Loucy (cell line): ENCODE measurements at regions not wholly inside any gene's neighbourhood (a gene's known extent, or its start where the extent isn't known, plus 50 kb on each side); places are given as distances from the start of the nearest gene placed in this dataset.

Experiments used
- EZH2phosphoT487 ChIP-seq: fragments of 200-600 bp; IDR thresholded peaks from 2 replicates; pipeline ENCODE4 v1.6.1; 2018; ENCODE audit warnings: antibody characterized with exemption, mild to moderate bottlenecking, moderate library complexity, borderline replicate concordance
- TF ChIP-seq, protein P1 (sequence below): fragments of 200-600 bp; sonication (generic); conservative IDR thresholded peaks from 2 replicates; pipeline ENCODE4 v1.5.1; 2014; ENCODE audit warnings: mild to moderate bottlenecking, antibody characterized with exemption, low read length

GRCh38 chr6:88359530-88360202, 193.5 kb upstream of the CNR1 start:
- TF ChIP-seq, protein P1, sequence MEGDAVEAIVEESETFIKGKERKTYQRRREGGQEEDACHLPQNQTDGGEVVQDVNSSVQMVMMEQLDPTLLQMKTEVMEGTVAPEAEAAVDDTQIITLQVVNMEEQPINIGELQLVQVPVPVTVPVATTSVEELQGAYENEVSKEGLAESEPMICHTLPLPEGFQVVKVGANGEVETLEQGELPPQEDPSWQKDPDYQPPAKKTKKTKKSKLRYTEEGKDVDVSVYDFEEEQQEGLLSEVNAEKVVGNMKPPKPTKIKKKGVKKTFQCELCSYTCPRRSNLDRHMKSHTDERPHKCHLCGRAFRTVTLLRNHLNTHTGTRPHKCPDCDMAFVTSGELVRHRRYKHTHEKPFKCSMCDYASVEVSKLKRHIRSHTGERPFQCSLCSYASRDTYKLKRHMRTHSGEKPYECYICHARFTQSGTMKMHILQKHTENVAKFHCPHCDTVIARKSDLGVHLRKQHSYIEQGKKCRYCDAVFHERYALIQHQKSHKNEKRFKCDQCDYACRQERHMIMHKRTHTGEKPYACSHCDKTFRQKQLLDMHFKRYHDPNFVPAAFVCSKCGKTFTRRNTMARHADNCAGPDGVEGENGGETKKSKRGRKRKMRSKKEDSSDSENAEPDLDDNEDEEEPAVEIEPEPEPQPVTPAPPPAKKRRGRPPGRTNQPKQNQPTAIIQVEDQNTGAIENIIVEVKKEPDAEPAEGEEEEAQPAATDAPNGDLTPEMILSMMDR: no peak
- no peak for TF ChIP-seq EZH2phosphoT487
